ENCODE measurements at regions not wholly inside any gene's neighbourhood (a gene's known extent, or its start where the extent isn't known, plus 50 kb on each side); places are given as distances from the start of the nearest gene placed in this dataset.

- Histone ChIP-seq H3K79me2 (ENCODE audit: control insufficient read depth, insufficient read depth, low read length) (no peaks in the 10 kb centered on the region), H3K36me3 (ENCODE audit: control insufficient read depth in 2 of 2, extremely low read depth in 1 of 2, insufficient read depth in 2 of 2, low read length in 2 of 2) (no peaks in the 10 kb centered on the region), H3K27ac (ENCODE audit: insufficient read depth, low read depth, low read length) (no peak overlapping the region), H3K27me3 (ENCODE audit: control insufficient read depth in 2 of 2, insufficient read depth in 2 of 2, low read length in 2 of 2) (no peaks in the 10 kb centered on the region), H3K9ac (replicated peaks; ENCODE audit: extremely low read depth, insufficient read depth, low read length) (no peak overlapping the region), H3K4me2 (ENCODE audit: insufficient read depth, low read length) (no peak overlapping the region), H4K20me1 (replicated peaks; ENCODE audit: control insufficient read depth, extremely low read depth, insufficient read depth, low read length) (no peaks in the 10 kb centered on the region), H3K4me1 (ENCODE audit: control insufficient read depth, extremely low read depth, insufficient read depth, low read length) (no peaks in the 10 kb centered on the region), H3K9me3 (replicated peaks; ENCODE audit: control insufficient read depth, insufficient read depth, low read length) (no peaks in the 10 kb centered on the region), H3K4me3 (replicated peaks in 1 of 3; ENCODE audit: insufficient read depth in 1 of 3, low read depth in 1 of 3, low read length in 3 of 3) (no peak overlapping the region), H2AFZ (ENCODE audit: low read depth, low read length) (no peak overlapping the region), H3K9me1 (replicated peaks; ENCODE audit: control insufficient read depth, extremely low read depth, insufficient read depth, low read length) (no peaks in the 10 kb centered on the region)
- ChIA-PET POLR2A (no interaction called here), CTCF (no interaction called here)
- intact Hi-C loops (cut with micrococcal nuclease) (no loop called here), dilution Hi-C loops (cut with MboI; ENCODE audit: extremely low pct_ligation_motif_present, low sequenced_read_pairs) (no loop called here)
- TF ChIP-seq MAX (IDR thresholded peaks at IDR 0.05; ENCODE audit: insufficient read depth, insufficient read length) (no peak), GATA2 (IDR thresholded peaks at IDR 0.05; ENCODE audit: insufficient read depth, insufficient read length, low read depth, low read length) (no peak), MYC (IDR thresholded peaks at IDR 0.05; ENCODE audit: low read depth, low read length) (no peak), FOS (IDR thresholded peaks at IDR 0.05; ENCODE audit: borderline replicate concordance, insufficient read depth, low read length) (no peak), EZH2 (IDR thresholded peaks at IDR 0.05; ENCODE audit: borderline replicate concordance, low read depth, low read length, severe bottlenecking) (no peak), POLR2AphosphoS5 (IDR thresholded peaks at IDR 0.05; ENCODE audit: insufficient read depth, low read depth, low read length) (no peak), JUN (IDR thresholded peaks at IDR 0.05; ENCODE audit: borderline replicate concordance, insufficient read depth, insufficient read length, low read depth) (no peak), CTCF (IDR thresholded peaks at IDR 0.05; ENCODE audit: extremely low read depth in 1 of 2, insufficient read depth in 1 of 2, low read depth in 1 of 2, low read length in 2 of 2) (no peak), POLR2A (IDR thresholded peaks at IDR 0.05; ENCODE audit: low read depth, low read length) (no peak)
- no TSS peak for BruUV-seq (replicated peaks)
- no peak for FAIRE-seq
- DNase-seq (ENCODE audit: low read depth, low spot score): no peak
These were observed 175.8 kb downstream of the RCHY1 start for GRCh38 chr4:75338352-75338880.

All from endothelial cell of umbilical vein (primary cell).